PC-3 (cell line): ENCODE measurements at regions not wholly inside any gene's neighbourhood (a gene's known extent, or its start where the extent isn't known, plus 50 kb on each side); places are given as distances from the start of the nearest gene placed in this dataset.

ENCODE experiments used
- ATAC-seq: fragments of 200-7000 bp; cut with Tn5 transposase; 2 replicates; pipeline ENCODE4 v1.9.1; 2020; ENCODE audit warnings: mild to moderate bottlenecking, moderate library complexity
- BruUV-seq: library from RNA; stranded (reverse); fragments of 400-500 nt; replicated peaks from 2 replicates; lab custom pipeline; 2021; lab: Mats Ljungman, UMichigan
- CTCF ChIA-PET: fragments of 300-600 bp; sonication (Branson Sonifier 250); formaldehyde crosslinking; loops from one replicate; lab custom pipeline; 2022; ENCODE audit warnings: antibody characterized with exemption; lab: Charles Lee
- POLR2A ChIA-PET: fragments of 300-600 bp; sonication (Branson Sonifier 250); formaldehyde crosslinking; loops from one replicate; lab custom pipeline; 2022; ENCODE audit warnings: antibody characterized with exemption; ENCODE audit not compliant: unreplicated experiment; lab: Charles Lee
- DNase-seq: peaks from one replicate; pipeline ENCODE4 v3.0.0-alpha.2; 2015
- H2AFZ ChIP-seq: fragments of 300-600 bp; sonication (generic); 2 replicates; pipeline ENCODE4 v1.6.0; 2016; ENCODE audit warnings: antibody characterized with exemption, low read length
- H3F3A ChIP-seq: fragments of 300-600 bp; sonication (generic); one replicate; pipeline ENCODE4 v1.6.0; 2017; ENCODE audit warnings: antibody characterized with exemption, low read length, control low read depth, mild to moderate bottlenecking; ENCODE audit not compliant: unreplicated experiment
- H3K27ac ChIP-seq: fragments of 300-600 bp; sonication (generic); 2 replicates; pipeline ENCODE4 v1.5.1; 2016; ENCODE audit warnings: mild to moderate bottlenecking, low read length
- H3K27me3 ChIP-seq: fragments of 300-600 bp; sonication (generic); 2 replicates; pipeline ENCODE4 v1.6.1; 2016; ENCODE audit warnings: low read length, mixed read lengths
- H3K36me3 ChIP-seq: fragments of 300-600 bp; sonication (generic); 2 replicates; pipeline ENCODE4 v1.6.1; 2016; ENCODE audit warnings: low read depth, mixed run types, low read length, mixed read lengths
- H3K4me1 ChIP-seq: fragments of 300-600 bp; sonication (generic); 2 replicates; pipeline ENCODE4 v1.5.1; 2016; ENCODE audit warnings: low read length; ENCODE audit not compliant: insufficient read depth
- H3K4me2 ChIP-seq: fragments of 300-600 bp; sonication (generic); 2 replicates; pipeline ENCODE4 v1.6.0; 2016; ENCODE audit warnings: low read length
- H3K4me3 ChIP-seq: fragments of 300-600 bp; sonication (generic); 2 replicates; pipeline ENCODE4 v1.5.1; 2016; ENCODE audit warnings: mild to moderate bottlenecking, low read length, mixed read lengths
- H3K79me2 ChIP-seq: fragments of 300-600 bp; sonication (generic); 2 replicates; pipeline ENCODE4 v1.6.1; 2017; ENCODE audit warnings: low read length, mixed read lengths
- H3K9ac ChIP-seq: fragments of 300-600 bp; sonication (generic); 2 replicates; pipeline ENCODE4 v1.6.0; 2016; ENCODE audit warnings: mild to moderate bottlenecking, low read length
- H3K9me2 ChIP-seq: fragments of 300-600 bp; sonication (generic); replicated peaks from 2 replicates; pipeline ENCODE4 v1.6.1; 2016; ENCODE audit warnings: mixed run types, low read length, mixed read lengths
- H3K9me3 ChIP-seq: fragments of 300-600 bp; sonication (generic); 2 replicates; pipeline ENCODE4 v1.6.1; 2016; ENCODE audit warnings: low read length, mixed read lengths
- H4K20me1 ChIP-seq: fragments of 300-600 bp; sonication (generic); 2 replicates; pipeline ENCODE4 v1.6.1; 2016; ENCODE audit warnings: low read length, mixed read lengths
- EZH2 ChIP-seq: fragments of 300-600 bp; sonication (generic); IDR thresholded peaks from one replicate; pipeline ENCODE4 v1.6.1; 2017; ENCODE audit warnings: antibody characterized with exemption, mild to moderate bottlenecking, low read length; ENCODE audit not compliant: unreplicated experiment
- EZH2phosphoT487 ChIP-seq: fragments of 300-600 bp; sonication (generic); IDR thresholded peaks from 2 replicates; pipeline ENCODE4 v1.6.1; 2018; ENCODE audit warnings: mild to moderate bottlenecking, antibody characterized with exemption, low read length, borderline replicate concordance
- intact Hi-C: fragments of 100-400 bp; cut with micrococcal nuclease; formaldehyde crosslinking; loops from 2 replicates; pipeline ENCODE4 v1.9.0; 2023
- TF ChIP-seq, protein P1 (sequence below): fragments of 300-600 bp; sonication (generic); conservative IDR thresholded peaks from 2 replicates; pipeline ENCODE4 v1.5.1; 2017; ENCODE audit warnings: antibody characterized with exemption, low read depth, mild to moderate bottlenecking, low read length

DNA sequence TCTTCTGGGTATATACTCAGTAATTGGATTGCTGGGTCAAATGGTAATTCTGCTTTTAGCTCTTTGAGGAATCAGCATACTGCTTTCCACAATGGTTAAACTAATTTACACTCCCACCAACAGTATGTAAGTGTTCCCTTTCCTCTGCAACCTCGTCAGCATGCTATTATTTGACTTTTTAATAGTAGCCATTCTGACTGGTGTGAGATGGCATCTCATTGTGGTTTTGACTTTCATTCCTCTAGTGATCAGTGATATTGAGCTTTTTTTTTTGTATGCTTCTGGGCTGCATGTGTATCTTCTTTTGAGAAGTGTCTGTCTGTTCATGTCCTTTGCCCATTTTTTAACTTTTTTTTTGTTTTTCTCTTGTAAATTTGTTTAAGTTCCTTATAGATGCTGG lies 279.4 kb downstream of the PTGER3 start:
- Histone ChIP-seq H3K4me3 (no peak overlapping the region), H3K27ac (no peak overlapping the region), H3K9me2 (no peaks in the 10 kb centered on the region), H3K36me3 (no peaks in the 10 kb centered on the region), H3F3A (no peaks in the 10 kb centered on the region), H3K4me2 (no peak overlapping the region), H3K9me3 (no peaks in the 10 kb centered on the region), H3K79me2 (no peaks in the 10 kb centered on the region), H2AFZ (no peak overlapping the region), H3K4me1 (no peaks in the 10 kb centered on the region), H4K20me1 (no peaks in the 10 kb centered on the region), H3K27me3 (no peaks in the 10 kb centered on the region; the same call in 1 of the 2 replicates), H3K9ac (no peak overlapping the region)
- DNase-seq, result no peak
- ChIA-PET CTCF (no interaction called here), POLR2A (interaction anchor here (0.6 kb wide), 1 partner anchor 468 kb away, joined by 6 read pairs; no protein-coding TSS in a partner anchor)
- TF ChIP-seq EZH2phosphoT487 (no peak), EZH2 (no peak)
- TF ChIP-seq, protein P1, sequence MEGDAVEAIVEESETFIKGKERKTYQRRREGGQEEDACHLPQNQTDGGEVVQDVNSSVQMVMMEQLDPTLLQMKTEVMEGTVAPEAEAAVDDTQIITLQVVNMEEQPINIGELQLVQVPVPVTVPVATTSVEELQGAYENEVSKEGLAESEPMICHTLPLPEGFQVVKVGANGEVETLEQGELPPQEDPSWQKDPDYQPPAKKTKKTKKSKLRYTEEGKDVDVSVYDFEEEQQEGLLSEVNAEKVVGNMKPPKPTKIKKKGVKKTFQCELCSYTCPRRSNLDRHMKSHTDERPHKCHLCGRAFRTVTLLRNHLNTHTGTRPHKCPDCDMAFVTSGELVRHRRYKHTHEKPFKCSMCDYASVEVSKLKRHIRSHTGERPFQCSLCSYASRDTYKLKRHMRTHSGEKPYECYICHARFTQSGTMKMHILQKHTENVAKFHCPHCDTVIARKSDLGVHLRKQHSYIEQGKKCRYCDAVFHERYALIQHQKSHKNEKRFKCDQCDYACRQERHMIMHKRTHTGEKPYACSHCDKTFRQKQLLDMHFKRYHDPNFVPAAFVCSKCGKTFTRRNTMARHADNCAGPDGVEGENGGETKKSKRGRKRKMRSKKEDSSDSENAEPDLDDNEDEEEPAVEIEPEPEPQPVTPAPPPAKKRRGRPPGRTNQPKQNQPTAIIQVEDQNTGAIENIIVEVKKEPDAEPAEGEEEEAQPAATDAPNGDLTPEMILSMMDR, result no peak
- ATAC-seq, result no peak
- intact Hi-C loops, result no loop called here
- BruUV-seq, result no TSS peak

- intact Hi-C loops, result no loop called here
- CTCF ChIA-PET, result no interaction called here
Measured at GRCh38 chr1:70778056-70778762, 269.4 kb downstream of the PTGER3 start.

More at GRCh38 chr1:70778056-70778762, 269.4 kb downstream of the PTGER3 start:
- no peak for DNase-seq
- Histone ChIP-seq H3K9ac (no peak overlapping the region), H3F3A (no peaks in the 10 kb centered on the region), H3K9me3 (no peaks in the 10 kb centered on the region), H3K27me3 (peaks cover 21% of the 10 kb centered on the region; the same call in 1 of the 2 replicates), H3K36me3 (no peaks in the 10 kb centered on the region), H3K4me2 (no peak overlapping the region), H2AFZ (no peak overlapping the region), H3K79me2 (no peaks in the 10 kb centered on the region), H4K20me1 (no peaks in the 10 kb centered on the region), H3K9me2 (no peaks in the 10 kb centered on the region), H3K4me1 (no peaks in the 10 kb centered on the region), H3K27ac (no peak overlapping the region), H3K4me3 (no peak overlapping the region)
- POLR2A ChIA-PET, result no interaction called here
- no peak for ATAC-seq
- TF ChIP-seq EZH2phosphoT487 (no peak), EZH2 (no peak)
- TF ChIP-seq, protein P1, result no peak
- no TSS peak for BruUV-seq
